HEK293 (cell line): ENCODE measurements at regions not wholly inside any gene's neighbourhood (a gene's known extent, or its start where the extent isn't known, plus 50 kb on each side); places are given as distances from the start of the nearest gene placed in this dataset.

Experiments
- CTCF ChIP-seq: fragments of 450-650 bp; formaldehyde crosslinking; IDR thresholded peaks from 2 replicates; pipeline ENCODE4 v1.5.1; 2016; ENCODE audit warnings: missing biosample characterization, missing genetic modification characterization
- GFI1B ChIP-seq: fragments of 450-650 bp; formaldehyde crosslinking; IDR thresholded peaks from 2 replicates; pipeline ENCODE4 v1.5.1; 2016; ENCODE audit warnings: missing biosample characterization, missing genetic modification characterization
- REPIN1 ChIP-seq: fragments of 450-650 bp; formaldehyde crosslinking; IDR thresholded peaks from 2 replicates; pipeline ENCODE4 v1.5.1; 2017; ENCODE audit warnings: missing biosample characterization, missing genetic modification characterization, low read depth
- SP2 ChIP-seq: fragments of 450-650 bp; formaldehyde crosslinking; IDR thresholded peaks from 2 replicates; pipeline ENCODE4 v1.5.1; 2016; ENCODE audit warnings: missing biosample characterization, missing genetic modification characterization
- TCF7L2 ChIP-seq: IDR thresholded peaks from 2 replicates; pipeline ENCODE4 v1.6.1; 2011; ENCODE audit warnings: low read depth, mild to moderate bottlenecking, inconsistent platforms, low read length, moderate library complexity, borderline replicate concordance
- ZBTB17 ChIP-seq: fragments of 450-650 bp; formaldehyde crosslinking; IDR thresholded peaks from 2 replicates; pipeline ENCODE4 v1.5.1; 2016; ENCODE audit warnings: missing biosample characterization, missing genetic modification characterization
- ZBTB8A ChIP-seq: fragments of 450-650 bp; formaldehyde crosslinking; IDR thresholded peaks from 2 replicates; pipeline ENCODE4 v1.5.1; 2016; ENCODE audit warnings: missing biosample characterization, missing genetic modification characterization
- ZFP41 ChIP-seq: fragments of 450-650 bp; formaldehyde crosslinking; IDR thresholded peaks from 2 replicates; pipeline ENCODE4 v1.5.1; 2016; ENCODE audit warnings: missing biosample characterization, missing genetic modification characterization, borderline replicate concordance
- ZNF266 ChIP-seq: fragments of 450-650 bp; formaldehyde crosslinking; IDR thresholded peaks from 2 replicates; pipeline ENCODE4 v1.5.1; 2016; ENCODE audit warnings: missing biosample characterization, missing genetic modification characterization, low read depth
- ZNF514 ChIP-seq: fragments of 450-650 bp; formaldehyde crosslinking; IDR thresholded peaks from 2 replicates; pipeline ENCODE4 v1.5.1; 2016; ENCODE audit warnings: missing biosample characterization, missing genetic modification characterization
- ZNF555 ChIP-seq: fragments of 450-650 bp; formaldehyde crosslinking; conservative IDR thresholded peaks from 2 replicates; pipeline ENCODE4 v1.5.1; 2017; ENCODE audit warnings: missing biosample characterization, mild to moderate bottlenecking, missing genetic modification characterization, inconsistent platforms
- ZNF639 ChIP-seq: fragments of 450-650 bp; formaldehyde crosslinking; IDR thresholded peaks from 2 replicates; pipeline ENCODE4 v1.5.1; 2016; ENCODE audit warnings: missing biosample characterization, missing genetic modification characterization
- ZNF654 ChIP-seq: fragments of 450-650 bp; formaldehyde crosslinking; IDR thresholded peaks from 2 replicates; pipeline ENCODE4 v1.5.1; 2016; ENCODE audit warnings: low read depth, missing biosample characterization, missing genetic modification characterization

- no peak for TF ChIP-seq CTCF
- TF ChIP-seq ZNF555 (tag by site-specific recombination), result no peak
- no peak for TF ChIP-seq TCF7L2
- TF ChIP-seq GFI1B, result no peak
- no peak for TF ChIP-seq ZBTB8A (tag by site-specific recombination)
- no peak for TF ChIP-seq ZNF266 (tag by site-specific recombination)
- no peak for TF ChIP-seq ZBTB17 (tag by site-specific recombination)
- no peak for TF ChIP-seq REPIN1 (tag by site-specific recombination)
- no peak for TF ChIP-seq ZNF639
- no peak for TF ChIP-seq SP2
- TF ChIP-seq ZNF654 (tag by site-specific recombination), result no peak
- TF ChIP-seq ZFP41 (tag by site-specific recombination), result no peak
- TF ChIP-seq ZNF514 (tag by site-specific recombination), result no peak
Observed at GRCh38 chr6:43930440-43931154, 160.6 kb downstream of the VEGFA start.
